SK-N-MC (cell line): ENCODE measurements at regions not wholly inside any gene's neighbourhood (a gene's known extent, or its start where the extent isn't known, plus 50 kb on each side); places are given as distances from the start of the nearest gene placed in this dataset.

Source experiments
- DNase-seq: peaks from one replicate; pipeline ENCODE4 v3.0.0-alpha.2; 2011; ENCODE audit warnings: low read depth, low spot score
- H3K27ac ChIP-seq: fragments of 200-600 bp; sonication (generic); 2 replicates; pipeline ENCODE4 v1.5.1; 2016; ENCODE audit warnings: mixed run types
- H3K36me3 ChIP-seq: fragments of 200-600 bp; sonication (generic); 2 replicates; pipeline ENCODE4 v1.6.1; 2017; ENCODE audit warnings: antibody characterized with exemption, low read length, mixed read lengths; ENCODE audit not compliant: insufficient read depth
- H3K4me3 ChIP-seq: fragments of 200-600 bp; sonication (generic); 2 replicates; pipeline ENCODE4 v1.5.1; 2016
- H3K9ac ChIP-seq: fragments of 200-600 bp; sonication (generic); 2 replicates; pipeline ENCODE4 v1.8.0; 2017; ENCODE audit warnings: mixed run types, mixed read lengths; ENCODE audit not compliant: insufficient read length
- H3K9me3 ChIP-seq: fragments of 200-600 bp; sonication (generic); 2 replicates; pipeline ENCODE4 v1.6.1; 2017; ENCODE audit warnings: low read depth, mild to moderate bottlenecking, antibody characterized with exemption, low read length, moderate library complexity, mixed read lengths
- EZH2 ChIP-seq: fragments of 200-600 bp; sonication (generic); IDR thresholded peaks from one replicate; pipeline ENCODE4 v1.6.1; 2017; ENCODE audit warnings: antibody characterized with exemption
- FOXP2 ChIP-seq: optimal IDR thresholded peaks from 2 replicates; pipeline ENCODE3; 2011; ENCODE audit warnings: mild to moderate bottlenecking, moderate library complexity; ENCODE audit not compliant: insufficient read depth; ENCODE audit errors: extremely low read length, control extremely low read depth
- POLR2AphosphoS5 ChIP-seq: IDR thresholded peaks from 2 replicates; pipeline ENCODE4 v1.6.1; 2012; ENCODE audit warnings: mild to moderate bottlenecking, low read depth, low read length, borderline replicate concordance

DNA sequence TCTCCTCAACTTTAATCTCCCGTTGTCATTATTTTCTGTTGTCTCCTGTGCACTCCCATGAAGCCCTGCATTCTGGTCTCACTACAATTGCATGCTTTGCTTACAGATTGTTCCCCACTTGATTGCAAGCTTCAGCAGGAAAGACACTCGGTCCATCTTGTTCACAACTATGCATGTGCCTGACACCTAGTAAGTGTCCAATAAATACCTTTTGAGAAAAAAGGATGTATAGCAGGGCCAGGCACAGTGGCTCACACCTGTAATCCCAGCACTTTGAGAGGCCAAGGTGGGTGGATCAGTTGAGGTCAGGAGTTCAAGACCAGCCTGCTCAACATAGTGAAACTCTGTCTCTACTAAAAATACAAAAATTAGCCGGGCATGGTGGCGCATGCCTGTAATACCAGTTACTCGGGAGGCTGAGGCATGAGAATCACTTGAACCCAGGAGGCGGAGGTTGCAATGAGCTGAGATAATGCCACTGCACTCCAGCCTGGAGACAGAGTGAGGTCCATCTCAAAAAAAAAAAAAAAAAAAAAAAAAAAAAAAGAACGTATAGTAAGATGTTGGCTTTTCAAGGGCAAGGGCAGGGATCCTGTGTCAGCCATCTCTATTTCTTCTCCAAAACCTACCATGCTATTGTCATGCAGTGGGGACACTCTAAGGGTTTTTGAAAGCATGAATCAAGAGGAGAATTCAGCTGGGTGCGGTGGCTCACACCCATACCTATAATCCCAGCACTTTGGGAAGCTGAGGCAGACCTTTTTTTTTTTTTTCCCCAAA, 338.3 kb downstream of the MYCN start:
- Histone ChIP-seq H3K9me3 (no peaks in the 10 kb centered on the region), H3K27ac (no peak overlapping the region), H3K4me3 (no peak overlapping the region), H3K36me3 (no peaks in the 10 kb centered on the region), H3K9ac (no peak overlapping the region)
- no peak for TF ChIP-seq FOXP2
- TF ChIP-seq POLR2AphosphoS5 = no peak
- TF ChIP-seq EZH2 = no peak
- DNase-seq = no peak

DNA sequence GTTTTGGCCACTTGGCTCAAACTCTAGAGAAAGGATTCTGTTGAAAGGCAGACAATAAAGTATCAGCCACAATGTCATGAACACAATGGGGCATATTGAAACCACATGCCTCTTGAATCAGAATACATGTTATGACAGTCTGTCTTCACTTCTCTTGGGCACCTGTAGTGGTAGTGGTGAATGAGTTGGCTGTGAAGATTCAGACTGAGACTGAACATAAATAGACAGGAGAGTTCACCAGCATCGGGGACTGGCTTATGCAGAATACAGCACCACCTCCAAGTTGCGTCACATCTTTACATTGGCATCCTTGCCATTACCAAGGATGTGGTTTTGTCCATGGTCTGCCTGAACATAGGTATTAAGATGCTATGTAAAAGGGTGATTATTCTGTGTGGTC, 336.8 kb downstream of the MYCN start:
- H3K36me3 ChIP-seq = no peaks in the 10 kb centered on the region
- H3K9me3 ChIP-seq = no peaks in the 10 kb centered on the region
- H3K27ac ChIP-seq = no peak overlapping the region
- H3K4me3 ChIP-seq = no peak overlapping the region
- TF ChIP-seq POLR2AphosphoS5 (no peak), EZH2 (no peak), FOXP2 (no peak)
- DNase-seq = no peak
- no peak overlapping the region for H3K9ac ChIP-seq

DNA sequence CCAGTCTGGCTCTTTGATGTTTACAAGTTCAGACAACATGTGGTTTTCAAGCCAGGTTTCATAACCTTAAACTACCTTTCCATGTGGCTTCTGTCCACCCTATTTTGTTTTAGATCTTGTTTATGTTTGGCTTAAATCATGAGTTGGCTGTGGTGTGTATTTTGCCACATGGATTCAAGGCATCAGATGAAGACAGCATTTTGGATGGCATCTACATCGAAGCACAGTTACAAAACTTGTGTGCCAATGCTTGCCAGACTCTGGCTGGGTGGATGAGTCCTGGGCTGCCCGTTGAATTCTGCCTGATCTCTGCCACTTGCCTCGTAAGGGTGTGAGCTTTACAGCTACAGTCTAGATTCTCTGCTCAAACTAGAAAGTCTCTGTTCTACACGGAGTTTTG, 335.3 kb downstream of the MYCN start:
- H3K36me3 ChIP-seq = no peaks in the 10 kb centered on the region
- DNase-seq = no peak
- TF ChIP-seq FOXP2 = no peak
- no peak for TF ChIP-seq POLR2AphosphoS5
- no peak for TF ChIP-seq EZH2

DNA sequence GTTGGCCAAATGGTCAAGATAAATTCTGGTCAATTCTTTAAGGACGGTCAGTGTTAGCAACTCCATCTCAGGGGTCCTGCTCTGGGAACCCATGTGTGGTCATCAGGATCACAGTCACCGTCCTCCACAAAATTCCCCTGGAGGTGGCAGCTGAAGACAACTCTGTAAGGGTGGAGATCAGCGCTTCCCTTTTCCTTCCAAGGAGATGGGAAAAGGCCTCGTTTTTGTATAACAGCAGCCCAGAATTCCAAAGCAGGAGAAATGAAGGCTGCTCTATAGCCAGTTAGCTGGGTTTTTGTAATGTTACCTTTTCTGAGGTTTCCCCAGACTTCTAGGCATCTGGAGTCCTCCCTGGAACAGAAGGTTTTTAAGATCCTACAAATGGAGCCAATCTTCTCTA, 334.8 kb downstream of the MYCN start:
- Histone ChIP-seq H3K9ac (no peak overlapping the region), H3K4me3 (no peak overlapping the region), H3K9me3 (no peaks in the 10 kb centered on the region), H3K36me3 (no peaks in the 10 kb centered on the region), H3K27ac (no peak overlapping the region)
- DNase-seq = no peak
- TF ChIP-seq POLR2AphosphoS5 (no peak), FOXP2 (no peak), EZH2 (no peak)

More for the DNA sequence above, 335.3 kb downstream of the MYCN start:
- H3K4me3 ChIP-seq = no peak overlapping the region
- no peaks in the 10 kb centered on the region for H3K9me3 ChIP-seq
- H3K9ac ChIP-seq = no peak overlapping the region
- H3K27ac ChIP-seq = no peak overlapping the region

DNA sequence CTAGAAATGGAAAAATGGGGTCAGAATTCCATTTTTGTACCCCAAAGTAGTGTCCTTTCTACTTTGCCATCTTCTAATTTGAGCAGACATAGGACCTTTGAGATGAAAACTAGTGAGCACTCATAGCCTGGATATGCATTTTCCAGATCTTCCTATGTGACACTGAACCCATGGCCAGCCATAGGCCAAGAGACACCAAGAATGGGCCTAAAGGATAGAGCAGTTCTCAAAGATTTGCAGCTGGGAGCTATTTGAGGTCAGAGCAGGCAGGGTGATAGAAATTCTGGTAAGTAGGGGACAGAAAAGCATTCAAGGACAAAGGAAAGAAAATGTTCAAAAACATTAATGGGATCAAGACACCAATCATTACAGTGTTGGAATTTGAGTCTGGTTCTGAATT, 332.8 kb downstream of the MYCN start:
- H3K9me3 ChIP-seq = no peaks in the 10 kb centered on the region

DNA sequence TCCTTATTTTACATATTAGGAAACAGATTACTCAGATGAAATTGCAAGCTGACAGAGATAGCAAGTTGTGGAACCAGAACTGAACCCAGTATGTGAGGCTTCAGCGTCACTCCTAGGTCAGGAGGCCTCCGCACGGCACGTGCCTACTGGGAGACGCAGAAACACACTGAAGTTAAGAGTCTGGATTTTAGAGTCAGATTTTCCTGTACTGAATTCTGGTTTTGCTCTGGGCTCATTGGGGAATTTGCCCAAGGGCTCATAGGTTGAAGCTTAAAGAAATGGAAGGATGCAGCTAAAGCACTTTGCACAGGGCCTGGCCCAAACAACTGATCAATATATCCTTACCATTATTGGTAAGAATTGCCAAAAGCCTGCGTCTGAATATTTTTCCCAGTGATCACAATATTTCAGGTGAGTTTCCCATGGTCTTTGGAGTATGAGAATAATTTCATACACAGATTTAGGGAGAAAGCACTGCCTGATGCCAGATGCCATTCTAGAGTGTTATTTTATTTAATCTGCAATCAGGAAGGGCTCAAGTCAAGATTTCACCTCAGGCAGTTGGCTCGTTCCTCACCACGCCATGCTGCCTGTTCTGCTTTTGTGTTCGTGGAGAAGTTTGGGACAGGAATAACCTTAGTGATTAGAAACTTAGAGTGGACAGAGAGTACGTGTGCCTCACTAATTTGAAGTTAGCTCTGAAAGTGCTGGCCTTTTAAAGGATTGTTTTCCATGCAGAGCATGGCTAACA, 331.9 kb downstream of the MYCN start:
- Histone ChIP-seq H3K36me3 (no peaks in the 10 kb centered on the region), H3K9ac (no peak overlapping the region), H3K27ac (no peak overlapping the region), H3K4me3 (no peak overlapping the region), H3K9me3 (no peaks in the 10 kb centered on the region)
- no peak for DNase-seq
- no peak for TF ChIP-seq POLR2AphosphoS5
- no peak for TF ChIP-seq EZH2
- TF ChIP-seq FOXP2 = no peak

More for the DNA sequence above, 332.8 kb downstream of the MYCN start:
- no peaks in the 10 kb centered on the region for H3K36me3 ChIP-seq
- no peak overlapping the region for H3K27ac ChIP-seq
- H3K4me3 ChIP-seq = no peak overlapping the region
- TF ChIP-seq EZH2 (no peak), POLR2AphosphoS5 (no peak), FOXP2 (no peak)
- DNase-seq = no peak
- no peak overlapping the region for H3K9ac ChIP-seq

DNA sequence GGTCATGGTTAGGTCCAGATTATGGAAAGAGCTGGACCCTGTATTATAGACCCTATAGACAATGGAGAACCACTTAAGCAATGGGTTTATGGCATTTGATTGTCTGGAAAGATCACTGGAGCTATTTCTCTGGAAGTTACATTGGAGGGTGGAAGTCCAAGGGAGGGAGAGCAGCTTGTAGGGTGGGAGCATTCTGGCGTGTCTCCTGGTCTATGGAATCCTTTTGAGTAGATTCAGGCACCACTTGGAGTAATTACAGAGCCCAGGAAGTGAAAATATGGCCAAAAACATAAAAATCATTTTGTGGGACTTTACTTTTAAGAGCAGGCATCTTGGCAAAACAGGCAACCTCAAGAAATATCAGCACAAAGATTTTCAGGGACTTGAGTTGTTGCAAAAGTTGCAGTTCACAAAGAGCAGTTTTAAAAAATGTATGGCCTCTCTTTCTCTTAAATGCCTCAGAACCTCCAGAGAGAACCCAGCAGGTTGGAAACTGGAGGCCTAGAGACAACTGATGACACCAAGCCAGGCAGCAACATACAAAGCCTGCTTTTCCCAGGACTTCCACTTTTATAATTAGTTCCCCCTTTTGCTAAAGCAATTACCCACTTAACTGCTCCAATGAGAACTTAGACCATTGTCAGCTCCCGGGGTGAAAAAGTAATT, 331.0 kb downstream of the MYCN start:
- Histone ChIP-seq H3K4me3 (no peak overlapping the region), H3K9me3 (no peaks in the 10 kb centered on the region), H3K27ac (no peak overlapping the region), H3K9ac (no peak overlapping the region), H3K36me3 (no peaks in the 10 kb centered on the region)
- no peak for DNase-seq
- TF ChIP-seq EZH2 = no peak
- no peak for TF ChIP-seq POLR2AphosphoS5
- no peak for TF ChIP-seq FOXP2

DNA sequence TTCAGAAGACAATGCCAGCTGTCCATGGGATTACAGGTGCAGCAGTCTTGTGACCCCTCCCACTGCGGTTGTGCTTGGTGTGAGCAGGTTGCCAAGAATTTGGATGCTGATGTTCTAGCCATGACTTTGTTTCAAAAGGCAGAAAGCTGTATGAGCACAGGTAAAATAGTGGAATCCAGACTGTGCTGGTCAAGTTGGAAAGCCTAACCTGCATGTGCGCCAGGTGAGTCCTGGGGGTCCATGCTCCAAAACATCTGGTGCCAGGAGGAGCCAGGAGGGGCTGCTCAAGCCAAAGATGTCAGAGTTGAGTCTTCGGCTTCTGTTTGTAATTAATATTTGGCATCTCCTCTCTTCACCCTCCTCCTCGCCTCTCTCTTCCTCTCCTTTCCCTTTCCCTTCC, 330.1 kb downstream of the MYCN start:
- no peak overlapping the region for H3K27ac ChIP-seq
- H3K4me3 ChIP-seq = no peak overlapping the region
- H3K36me3 ChIP-seq = no peaks in the 10 kb centered on the region
- H3K9ac ChIP-seq = no peak overlapping the region
- DNase-seq = no peak
- H3K9me3 ChIP-seq = no peaks in the 10 kb centered on the region
- TF ChIP-seq POLR2AphosphoS5 = no peak
- no peak for TF ChIP-seq FOXP2
- no peak for TF ChIP-seq EZH2
